ENCODE measurements at regions not wholly inside any gene's neighbourhood (a gene's known extent, or its start where the extent isn't known, plus 50 kb on each side); places are given as distances from the start of the nearest gene placed in this dataset.

DNA sequence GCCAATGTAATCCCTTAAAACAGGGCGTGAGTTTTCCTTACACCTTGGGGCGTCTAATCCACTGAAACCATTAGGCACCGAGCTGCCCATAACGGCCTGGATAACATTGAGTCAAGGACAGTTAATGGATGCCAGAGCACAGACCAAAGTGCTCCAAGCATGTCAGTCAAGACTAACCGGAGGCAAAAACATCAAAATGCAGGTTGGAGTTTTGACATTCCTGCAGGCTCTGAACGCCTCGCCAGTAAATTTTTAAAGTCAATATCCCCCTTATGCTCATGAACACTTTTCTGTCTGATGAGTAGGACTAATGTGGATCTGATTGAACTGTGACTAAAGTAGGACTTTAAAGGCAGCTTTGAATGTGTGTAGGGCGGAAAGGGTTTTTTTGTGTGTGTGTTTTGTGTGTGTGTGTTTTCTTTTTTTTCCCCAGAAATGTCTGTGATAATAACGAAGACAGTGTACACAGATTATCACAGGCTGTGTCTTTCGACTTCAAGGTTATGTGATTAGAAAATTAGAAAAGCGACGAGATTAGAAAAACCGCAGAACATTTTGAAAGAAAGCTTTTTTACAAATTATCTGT is 194.2 kb upstream of the PROX1 start:
- Histone ChIP-seq H3K79me1 (ENCODE audit: low read depth in 1 of 2, low read length in 2 of 2) (no peaks in the 10 kb centered on the region), H4K20me1 (ENCODE audit: insufficient read depth, low read length) (no peaks in the 10 kb centered on the region), H3K27ac (ENCODE audit: insufficient read depth, low read length) (no peak overlapping the region), H3K9me1 (ENCODE audit: insufficient read depth, low read length) (no peaks in the 10 kb centered on the region), H2BK20ac (ENCODE audit: low read depth, low read length) (no peak overlapping the region), H2AK5ac (ENCODE audit: low read depth, low read length) (no peak overlapping the region), H3K9me3 (ENCODE audit: control insufficient read depth, insufficient read depth, low read length) (peaks cover 3% of the 10 kb centered on the region), H3K14ac (replicated peaks; ENCODE audit: low read depth, low read length) (no peak overlapping the region), H3K18ac (ENCODE audit: low read depth, low read length) (no peak overlapping the region), H3K4ac (ENCODE audit: low read depth, low read length) (no peak overlapping the region), H4K5ac (ENCODE audit: low read depth, low read length) (no peak overlapping the region), H3K36me3 (ENCODE audit: control insufficient read depth, insufficient read depth, low read length) (no peaks in the 10 kb centered on the region), H3K56ac (ENCODE audit: extremely low read depth, insufficient read depth, low read length) (no peak overlapping the region), H3K23ac (ENCODE audit: low read depth, low read length) (no peak overlapping the region), H2BK120ac (ENCODE audit: low read depth, low read length) (no peak overlapping the region), H4K91ac (ENCODE audit: insufficient read depth, low read depth, low read length) (no peak overlapping the region), H3K4me3 (ENCODE audit: insufficient read depth, low read depth, low read length) (no peak overlapping the region), H3K4me1 (ENCODE audit: control insufficient read depth, insufficient read depth, low read length) (no peaks in the 10 kb centered on the region), H3K9ac (ENCODE audit: low read depth, low read length) (no peak overlapping the region), H2BK15ac (ENCODE audit: low read depth, low read length) (no peak overlapping the region), H3K4me2 (ENCODE audit: low read depth, low read length) (no peak overlapping the region), H2AK9ac (replicated peaks; ENCODE audit: low read depth, low read length, poor library complexity) (no peak overlapping the region), H3K27me3 (ENCODE audit: control insufficient read depth, insufficient read depth, low read length) (no peaks in the 10 kb centered on the region), H2BK5ac (ENCODE audit: low read depth, low read length, poor library complexity, severe bottlenecking) (no peak overlapping the region), H4K8ac (ENCODE audit: low read depth in 2 of 2, low read length in 2 of 2) (no peak overlapping the region), H2AFZ (replicated peaks; ENCODE audit: low read length, poor library complexity) (no peak overlapping the region)
- CTCF ChIA-PET: no interaction called here
- intact Hi-C loops (cut with micrococcal nuclease): no loop called here
- DNase-seq (no peak), ATAC-seq (ENCODE audit: low read depth) (no peak)
- BruUV-seq (replicated peaks): no TSS peak
- TF ChIP-seq NFE2L2 (IDR thresholded peaks at IDR 0.05; ENCODE audit: low read depth, low read length) (no peak), RAD21 (IDR thresholded peaks at IDR 0.05; ENCODE audit: low read length) (no peak)
- POLR2A ChIA-PET (ENCODE audit: unreplicated experiment): no interaction called here
- WGBS, 2 experiments (ENCODE audit: extremely low coverage in 2 of 2, insufficient read length in 1 of 2): 93% methylated on average over 3 of the region's 13 CpGs; no CpG with 5 or more reads in 1 of the 2 experiments
- in situ Hi-C loops (cut with MboI; ENCODE audit: low sequenced_read_pairs): no loop called here
- dilution Hi-C loops (cut with HindIII; ENCODE audit: low sequenced_read_pairs, unreplicated experiment): no loop called here

All from IMR-90 (cell line).